Superior temporal gyrus (tissue), 1 donor: ENCODE measurements at regions not wholly inside any gene's neighbourhood (a gene's known extent, or its start where the extent isn't known, plus 50 kb on each side); places are given as distances from the start of the nearest gene placed in this dataset.

Source experiments
- DNase-seq: peaks from one replicate; pipeline ENCODE4 v3.0.0-alpha.2; 2016; ENCODE audit errors: extremely low spot score

DNA sequence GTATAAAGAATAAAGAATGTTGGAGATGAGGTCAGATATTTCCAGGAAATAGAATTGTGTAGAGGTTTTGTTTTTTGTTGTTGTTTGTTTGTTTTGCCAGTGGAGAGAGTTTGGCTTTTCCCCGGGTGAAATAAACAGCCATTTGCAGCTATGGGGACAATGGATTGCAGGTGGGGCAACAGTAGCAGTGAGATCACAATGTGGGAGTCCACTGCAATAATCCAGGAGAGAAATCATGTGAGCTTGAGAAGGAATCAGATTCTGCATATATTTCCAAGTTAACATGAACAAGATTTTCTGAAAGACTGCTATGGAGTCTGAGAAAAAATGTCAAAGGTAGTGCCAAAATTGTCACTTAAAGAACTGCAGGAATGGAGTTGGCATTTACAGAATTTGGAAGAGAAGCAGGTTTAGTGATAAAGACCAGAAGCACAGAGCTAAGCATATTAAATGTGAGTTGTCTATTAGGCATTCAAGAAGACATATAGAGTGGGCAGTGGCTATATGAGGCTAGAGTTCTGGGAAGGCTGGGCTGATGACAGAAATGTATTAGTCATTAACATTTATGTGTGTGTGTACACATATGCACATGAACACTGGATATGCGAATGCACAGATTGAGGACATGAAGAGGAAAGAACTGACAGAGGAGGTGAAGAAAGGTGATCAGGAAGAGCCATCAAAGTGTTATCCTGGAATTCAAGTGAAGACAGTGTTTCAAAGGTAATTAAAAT is 729.6 kb upstream of the PTBP2 start:
- DNase-seq: no peak

DNA sequence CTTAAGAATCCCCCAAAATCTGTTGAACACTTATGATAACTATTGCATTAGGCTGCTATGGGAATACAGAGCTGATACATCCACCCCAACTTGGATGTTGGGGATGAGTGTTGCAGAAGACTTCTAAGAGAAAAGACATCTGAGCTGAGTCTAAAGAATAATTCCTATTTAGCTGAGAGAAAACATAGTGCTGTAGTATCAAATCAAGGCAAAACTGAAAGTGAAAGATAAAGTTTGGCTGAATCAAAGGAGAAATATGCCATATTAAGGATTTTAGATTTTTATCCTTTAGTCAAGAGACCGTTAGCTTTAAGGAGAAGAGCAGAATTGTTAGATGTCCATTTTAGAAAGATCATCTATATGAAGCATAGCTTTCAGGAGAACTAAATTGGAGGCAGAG is 726.9 kb upstream of the PTBP2 start:
- DNase-seq: no peak

DNA sequence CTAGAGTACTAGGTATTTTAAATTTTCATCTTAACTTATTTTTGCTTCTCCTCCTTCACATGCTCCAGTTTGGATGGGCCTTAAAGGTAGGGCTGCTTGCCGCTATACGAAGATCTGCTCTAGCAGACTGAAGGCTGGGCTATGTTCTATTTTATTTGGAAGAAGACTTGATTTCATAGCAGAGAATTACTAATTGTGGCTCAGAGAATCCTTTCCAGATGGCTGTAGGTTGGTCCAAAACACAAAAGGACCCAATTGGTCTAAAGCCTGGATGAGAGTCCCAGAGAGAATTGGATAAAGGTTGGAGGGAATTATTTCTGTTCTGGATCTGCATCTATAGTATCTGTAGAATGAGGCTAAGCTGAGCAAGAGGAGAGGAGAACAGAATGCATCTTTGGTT is 719.4 kb upstream of the PTBP2 start:
- no peak for DNase-seq

DNA sequence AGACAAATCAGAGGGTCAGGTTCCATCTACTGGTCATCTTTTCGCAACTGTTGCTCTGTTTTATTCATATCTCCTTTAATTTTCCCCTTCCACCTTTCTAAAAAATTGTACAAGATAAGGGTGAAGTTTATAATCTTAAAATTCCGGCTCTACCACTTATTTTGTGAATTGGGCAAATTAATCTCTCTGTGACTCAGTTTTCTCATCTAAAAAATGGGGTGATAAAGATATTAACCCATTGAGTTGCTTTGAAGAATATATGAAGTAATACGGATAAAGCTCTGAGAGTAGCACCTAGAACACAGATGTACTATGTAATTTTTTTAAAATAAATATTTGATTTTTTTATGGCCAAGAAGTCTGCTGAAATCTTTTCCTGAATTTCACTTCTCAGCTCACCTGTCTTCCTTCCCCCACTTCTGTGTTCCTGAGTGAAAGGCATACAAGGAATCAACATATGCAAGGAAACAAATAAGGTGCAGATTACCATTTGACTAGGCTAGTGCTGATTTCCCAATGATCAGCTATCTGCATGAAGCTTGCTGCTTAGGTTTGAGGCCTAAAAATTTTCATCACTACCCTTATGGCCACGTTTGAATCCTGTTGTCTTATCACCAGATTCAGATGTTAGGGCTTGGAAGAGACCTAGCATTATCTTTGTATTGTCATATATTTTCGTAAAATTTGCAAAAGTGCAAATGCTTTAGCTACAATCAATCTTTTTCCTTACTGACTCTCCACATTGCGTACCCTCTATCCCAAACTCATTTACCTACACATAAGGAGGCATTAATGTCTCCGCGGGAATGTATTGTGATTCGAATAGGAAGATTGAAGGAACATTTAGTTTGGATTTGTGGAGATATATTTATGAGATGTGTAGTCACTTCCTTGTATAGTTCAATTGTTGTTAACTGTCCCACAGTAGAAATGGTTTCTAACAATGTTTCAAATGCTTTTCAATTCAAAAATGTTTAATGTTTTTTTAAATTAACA is 718.3 kb upstream of the PTBP2 start:
- DNase-seq: no peak

DNA sequence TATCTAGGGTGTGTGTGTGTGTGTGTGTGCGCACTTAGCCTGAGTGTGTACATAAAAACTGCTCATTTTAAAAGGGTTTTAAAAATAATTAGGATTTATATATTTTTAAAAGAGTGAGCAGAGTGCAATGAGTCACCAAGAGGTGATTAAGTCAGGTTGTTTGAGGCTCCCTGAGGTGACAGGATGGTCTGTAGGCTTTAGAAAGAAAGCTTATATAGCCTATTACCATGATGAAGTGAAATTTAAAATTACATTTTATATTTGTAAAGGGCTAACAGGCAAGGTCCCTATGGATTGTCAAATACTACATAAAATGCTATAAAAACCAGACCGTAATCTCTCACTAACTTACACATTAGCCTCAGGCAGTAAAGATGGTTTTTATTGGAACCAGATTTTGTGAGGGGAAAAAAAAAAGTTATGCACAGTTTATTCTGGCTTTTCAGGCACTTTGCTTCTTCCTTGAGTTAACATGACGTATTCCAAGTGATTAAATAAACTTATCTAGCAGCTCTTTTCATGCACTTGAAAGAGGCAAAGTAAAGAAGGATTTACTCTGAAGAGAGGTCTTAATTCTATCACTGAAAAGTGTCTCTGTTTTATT is 711.7 kb upstream of the PTBP2 start:
- DNase-seq: no peak

DNA sequence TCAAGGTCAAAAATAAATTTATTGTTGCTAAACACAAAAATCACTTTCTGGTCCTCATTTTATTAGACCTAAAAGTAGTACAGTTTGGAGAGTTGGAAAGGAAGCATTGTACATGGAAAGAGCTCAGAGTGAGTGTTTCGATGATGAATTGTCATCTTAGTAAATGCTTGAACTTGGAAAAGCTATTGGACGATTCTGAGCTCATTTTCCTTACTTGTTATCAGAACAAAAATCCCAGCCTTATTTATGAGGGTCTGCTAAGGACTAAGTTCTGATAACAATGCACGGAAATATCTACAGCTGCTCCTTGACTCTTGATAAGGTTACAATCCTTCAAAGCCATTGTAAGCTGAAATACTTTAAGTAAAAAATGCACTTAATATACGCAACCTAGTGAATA is 710.0 kb upstream of the PTBP2 start:
- no peak for DNase-seq

DNA sequence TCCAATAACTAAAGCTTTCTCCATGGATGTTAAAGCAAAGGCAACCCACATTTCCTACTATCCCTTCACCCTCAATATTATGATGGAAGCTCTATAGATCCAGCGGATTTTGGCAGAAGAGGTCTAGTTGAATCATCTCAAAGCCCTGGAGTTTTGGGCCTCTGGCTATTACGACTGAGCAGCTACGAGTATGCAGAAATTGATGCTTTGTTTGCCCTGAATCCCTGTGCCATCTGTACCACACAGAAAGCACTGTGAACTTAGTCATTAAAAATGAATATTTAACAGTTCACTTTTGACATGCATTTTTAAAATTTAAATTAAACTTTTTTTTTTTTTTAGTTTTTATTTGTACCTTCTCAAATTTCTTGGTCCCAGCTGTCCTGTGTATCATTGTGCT is 705.4 kb upstream of the PTBP2 start:
- DNase-seq: no peak

DNA sequence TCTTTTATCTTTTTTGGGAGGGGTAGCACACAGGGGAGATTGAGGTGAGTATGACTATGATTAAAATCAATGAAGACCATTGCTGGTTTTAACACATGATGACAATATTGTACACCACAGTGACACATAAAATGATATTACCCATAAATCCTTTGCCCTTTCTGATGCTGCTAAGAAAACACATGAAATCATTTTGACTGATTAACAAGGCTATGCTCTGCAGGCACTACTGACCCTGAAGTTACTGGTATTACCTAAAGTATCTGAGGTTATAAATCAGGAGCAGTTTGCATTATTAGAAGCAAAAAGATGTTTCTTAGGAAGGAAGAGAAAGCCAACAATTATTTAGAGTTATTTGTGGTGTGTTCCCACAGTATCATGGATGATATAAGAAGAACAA is 701.2 kb upstream of the PTBP2 start:
- no peak for DNase-seq

DNA sequence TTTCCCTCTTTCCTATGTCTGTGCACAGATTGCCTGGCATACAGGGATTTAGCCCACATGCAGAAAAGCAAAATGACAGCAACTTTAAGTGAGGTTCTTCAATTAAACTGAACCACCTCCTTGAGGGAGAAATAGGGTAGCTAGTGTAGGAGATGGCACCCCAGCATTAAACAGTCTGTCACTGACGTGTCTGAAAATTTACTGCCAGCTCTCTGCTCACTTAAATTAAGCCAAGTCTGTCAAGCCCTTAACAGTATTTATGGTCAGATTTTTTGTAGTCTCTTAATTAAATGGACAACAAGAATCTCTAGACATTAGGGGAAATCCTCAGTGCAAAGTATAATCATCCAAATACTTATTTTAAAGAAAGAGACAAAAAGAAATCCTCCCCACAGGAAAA is 696.5 kb upstream of the PTBP2 start:
- DNase-seq: no peak

DNA sequence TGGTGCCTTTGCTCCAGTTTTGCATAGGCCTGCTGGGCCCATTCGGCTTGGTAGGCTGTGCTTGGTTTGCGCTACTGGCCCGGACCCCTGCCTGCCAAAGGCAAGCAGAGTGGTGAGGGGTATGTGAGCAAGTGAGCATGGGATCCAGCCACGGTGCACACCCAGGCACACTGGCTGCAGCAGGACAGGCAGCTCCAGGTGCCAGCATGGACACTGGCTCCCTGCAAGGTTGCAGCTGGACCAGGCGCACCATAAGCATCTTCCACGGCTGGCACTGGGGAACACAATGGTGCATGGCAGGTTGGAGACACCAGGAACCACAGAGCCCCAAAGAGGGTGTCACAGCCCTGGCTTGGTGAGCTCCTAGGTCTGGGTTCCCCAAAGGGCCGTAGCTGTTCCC is 693.5 kb upstream of the PTBP2 start:
- DNase-seq: no peak

DNA sequence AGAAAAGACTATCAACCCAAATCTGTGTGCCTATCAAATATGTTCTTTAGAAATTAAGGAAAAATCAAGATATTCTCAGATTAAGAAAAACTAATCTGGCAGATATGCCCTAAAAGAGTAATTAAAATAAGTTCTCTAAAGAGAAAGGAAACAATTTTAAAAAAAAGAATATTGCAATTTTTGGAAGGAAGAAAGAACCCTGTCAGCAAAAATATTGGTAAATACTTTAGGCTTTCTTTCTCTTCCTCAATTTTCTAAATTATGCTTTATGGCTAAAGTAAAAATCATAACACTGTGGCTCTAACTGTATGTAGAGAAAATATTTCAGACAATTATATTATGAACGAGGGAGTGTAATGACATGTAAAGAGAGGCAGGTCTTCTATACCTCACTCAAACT is 691.3 kb upstream of the PTBP2 start:
- no peak for DNase-seq

DNA sequence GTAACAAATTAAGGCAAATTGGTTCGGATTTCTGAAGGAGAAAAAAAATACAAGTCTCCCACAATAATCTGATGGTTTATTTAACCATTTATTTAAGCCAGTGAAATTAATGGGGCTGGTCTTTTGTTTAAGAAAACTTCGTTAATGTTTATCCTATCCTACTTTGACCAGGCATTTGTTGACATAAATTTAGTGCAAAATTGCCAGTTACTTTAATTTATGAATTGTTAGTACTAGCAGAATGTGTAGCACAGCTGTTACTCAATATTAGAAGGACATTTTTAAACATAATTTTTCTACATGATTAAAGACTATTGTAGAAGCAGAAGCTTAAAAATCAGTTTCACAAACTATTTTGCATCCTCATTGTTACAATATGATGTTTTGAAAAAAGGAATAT is 687.6 kb upstream of the PTBP2 start:
- no peak for DNase-seq

DNA sequence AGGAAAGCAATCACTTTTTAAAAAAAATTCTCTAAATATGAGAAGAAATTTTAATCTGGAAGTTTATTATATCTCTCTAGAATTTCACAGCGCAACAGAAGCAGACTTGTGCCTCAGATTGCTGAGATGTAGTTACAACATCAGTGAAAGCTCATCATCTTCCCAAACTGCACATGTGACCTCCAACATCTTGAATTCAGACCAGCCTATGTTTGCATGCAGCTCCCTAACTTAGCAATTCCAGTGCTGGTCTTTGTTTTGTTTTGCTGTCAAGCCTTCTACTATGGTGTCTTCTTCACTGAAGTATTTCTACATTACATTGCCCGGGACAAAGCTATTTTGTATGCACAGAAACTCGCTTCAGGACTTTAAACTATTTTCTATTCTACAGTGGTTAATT is 684.8 kb upstream of the PTBP2 start:
- DNase-seq: no peak

DNA sequence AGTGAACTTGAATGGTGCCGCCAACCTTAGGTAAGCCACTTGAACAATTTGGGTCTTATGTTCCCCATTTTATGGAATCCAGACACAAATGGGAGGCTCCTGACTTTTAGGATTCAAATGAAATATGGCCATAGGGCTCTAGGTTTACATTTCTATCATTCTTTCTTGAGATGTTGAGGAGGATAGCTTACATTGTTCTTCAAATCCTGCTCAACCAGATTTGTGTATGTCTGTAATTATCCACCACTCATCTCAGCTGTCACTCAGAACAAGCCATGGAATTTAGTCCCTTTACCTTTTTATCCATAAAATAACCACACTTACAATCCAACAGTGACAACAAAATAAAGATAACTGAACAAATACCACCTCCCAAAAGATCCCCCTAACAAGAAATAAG is 682.9 kb upstream of the PTBP2 start:
- no peak for DNase-seq

DNA sequence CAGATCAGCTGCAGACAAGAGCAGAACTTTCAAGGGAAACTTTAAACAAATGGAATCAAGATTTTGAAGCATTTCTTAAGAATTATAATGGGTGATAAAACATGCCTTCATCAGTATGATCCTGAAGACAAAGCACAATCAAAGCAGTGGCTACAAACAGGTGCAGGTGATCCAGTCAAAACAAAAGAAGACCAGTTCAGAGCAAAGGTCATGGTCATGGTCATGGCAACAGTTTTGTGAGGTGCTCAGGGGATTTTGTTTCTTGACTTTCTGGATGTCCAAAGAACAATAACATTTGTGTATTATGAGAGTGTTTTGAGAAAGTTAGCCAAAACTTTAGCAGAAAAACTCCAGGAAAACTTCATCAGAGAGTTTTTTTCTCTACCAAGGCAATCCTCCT is 681.7 kb upstream of the PTBP2 start:
- DNase-seq: no peak

DNA sequence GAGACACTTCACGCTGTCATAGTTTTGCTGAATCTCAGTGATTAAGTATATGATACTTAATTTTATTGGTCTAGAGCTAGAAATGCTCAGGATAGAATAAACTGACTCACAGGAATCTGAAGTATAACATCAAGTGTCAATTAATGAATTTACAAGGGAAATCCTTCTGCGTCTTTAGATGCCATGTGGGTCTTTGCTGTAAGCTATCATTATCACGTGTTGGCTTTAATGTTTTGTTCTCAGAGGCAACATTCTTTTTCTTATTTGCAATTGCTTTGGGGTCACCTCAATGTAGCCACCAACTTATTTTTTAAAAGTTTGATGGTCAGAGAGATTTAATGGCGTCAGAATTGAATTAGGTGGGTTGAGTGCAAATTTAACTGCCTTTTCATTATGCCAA is 680.1 kb upstream of the PTBP2 start:
- no peak for DNase-seq

DNA sequence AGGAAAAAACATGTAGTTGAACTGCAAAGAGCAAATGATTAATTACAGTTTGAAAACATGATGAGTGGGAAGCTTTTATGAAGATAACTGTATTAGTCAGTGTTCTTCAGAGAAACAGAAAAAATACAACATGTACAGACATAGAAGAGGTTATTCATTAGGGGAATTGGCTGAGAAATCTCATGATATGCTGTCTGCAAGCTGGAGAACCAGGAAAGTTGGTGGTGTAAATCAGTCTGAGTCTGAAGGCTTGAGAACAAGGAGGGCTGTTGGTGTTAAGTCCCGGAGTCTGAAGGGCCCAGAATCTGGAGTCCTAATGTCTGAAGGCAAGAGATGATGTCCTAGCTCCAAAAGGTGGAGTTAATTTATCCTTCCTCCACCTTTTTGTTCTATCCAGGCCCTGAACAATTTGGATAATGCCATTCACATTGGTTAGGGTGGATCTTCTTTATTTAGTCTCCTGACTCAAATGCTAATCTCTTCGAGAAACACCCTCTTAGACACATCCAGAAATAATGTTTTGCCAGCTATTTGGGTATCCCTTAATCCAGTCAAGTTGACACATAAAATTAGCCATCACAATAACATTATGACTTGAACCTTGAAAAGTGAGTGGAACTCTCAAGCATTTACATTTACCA is 672.9 kb upstream of the PTBP2 start:
- no peak for DNase-seq

DNA sequence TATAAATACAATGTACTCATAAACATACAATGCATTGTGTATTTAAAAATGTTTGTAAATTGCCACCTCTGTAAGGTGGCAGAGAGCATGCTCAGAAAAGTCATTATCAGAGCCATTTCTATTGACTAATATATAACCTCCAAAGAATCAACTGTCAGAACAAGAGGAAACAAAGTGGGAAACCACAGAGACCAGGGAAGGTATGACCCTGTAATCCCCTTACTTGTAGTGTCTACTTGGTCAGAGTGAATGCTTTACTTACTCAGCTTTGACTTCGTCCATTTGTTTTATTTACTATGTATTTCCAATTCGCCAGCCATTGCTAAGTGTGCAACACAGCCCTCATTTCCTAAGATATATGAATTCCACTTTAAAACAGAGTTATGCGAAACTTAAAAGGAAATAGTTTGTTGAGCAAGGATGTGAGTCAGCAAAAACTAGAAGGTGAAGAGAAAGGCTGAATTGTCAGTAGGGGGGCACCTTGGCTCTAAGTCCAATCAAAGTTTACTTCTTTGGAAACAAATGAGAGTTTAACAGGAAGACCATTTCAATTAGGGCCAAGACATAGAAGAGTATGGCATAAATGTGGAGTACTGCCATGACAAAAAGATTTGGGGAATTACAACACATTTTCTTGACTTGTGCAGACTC is 671.7 kb upstream of the PTBP2 start:
- no peak for DNase-seq

DNA sequence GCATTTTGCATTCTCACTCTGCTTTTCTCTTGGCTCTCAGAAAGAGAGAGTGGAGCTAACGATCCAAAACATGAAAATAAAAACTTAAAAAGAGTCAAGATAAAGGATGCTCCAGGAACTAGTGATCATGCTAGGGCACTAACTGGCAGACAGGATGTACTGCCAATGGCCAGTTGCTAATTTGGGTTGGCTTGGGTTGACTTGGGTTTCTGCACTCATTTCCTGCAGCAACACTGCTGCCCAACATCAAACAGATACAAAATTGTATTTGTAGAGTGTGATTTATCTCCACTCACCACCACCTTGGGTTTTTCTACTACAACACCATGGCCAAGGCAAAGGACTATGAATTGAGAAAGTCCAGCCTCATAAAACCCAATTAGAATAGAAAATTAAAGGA is 662.3 kb upstream of the PTBP2 start:
- no peak for DNase-seq

DNA sequence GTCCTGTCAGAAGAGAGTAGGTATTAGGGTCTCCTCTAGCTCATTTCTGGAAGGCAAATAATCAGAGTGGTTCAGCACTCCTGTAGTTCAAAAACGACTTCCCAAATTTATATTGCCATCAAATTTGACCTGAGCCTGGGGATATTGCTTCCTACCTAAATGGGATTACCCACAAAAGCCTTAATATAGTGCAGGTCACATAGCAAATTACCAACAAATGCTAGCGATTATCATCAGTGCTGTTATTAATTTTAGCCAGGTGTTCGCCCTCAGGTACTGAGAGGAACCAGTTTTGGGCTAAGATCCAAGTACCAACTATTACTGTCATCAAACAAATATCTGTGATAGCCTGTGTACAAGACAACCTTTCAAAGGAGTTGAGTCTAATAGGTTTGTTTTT is 661.8 kb upstream of the PTBP2 start:
- no peak for DNase-seq

DNA sequence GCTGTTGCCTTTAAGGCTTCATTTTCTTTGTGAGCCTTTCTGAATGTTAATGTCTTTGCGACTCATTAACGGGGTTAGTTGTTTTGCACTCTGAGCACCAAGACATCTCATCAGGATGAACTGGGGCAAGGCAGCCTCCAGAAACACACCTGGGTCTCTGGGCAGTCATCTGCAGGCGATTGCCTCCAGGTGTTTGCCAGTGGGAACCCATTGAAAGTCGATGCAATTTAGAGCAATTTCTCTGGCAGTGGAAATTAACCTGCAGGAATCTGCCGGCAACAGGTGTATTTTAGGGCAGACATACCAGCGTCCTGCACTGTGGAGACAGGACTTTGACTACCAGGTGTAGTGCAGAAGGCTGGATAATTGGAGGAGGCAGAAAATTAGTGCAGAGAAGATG is 661.0 kb upstream of the PTBP2 start:
- DNase-seq: no peak

DNA sequence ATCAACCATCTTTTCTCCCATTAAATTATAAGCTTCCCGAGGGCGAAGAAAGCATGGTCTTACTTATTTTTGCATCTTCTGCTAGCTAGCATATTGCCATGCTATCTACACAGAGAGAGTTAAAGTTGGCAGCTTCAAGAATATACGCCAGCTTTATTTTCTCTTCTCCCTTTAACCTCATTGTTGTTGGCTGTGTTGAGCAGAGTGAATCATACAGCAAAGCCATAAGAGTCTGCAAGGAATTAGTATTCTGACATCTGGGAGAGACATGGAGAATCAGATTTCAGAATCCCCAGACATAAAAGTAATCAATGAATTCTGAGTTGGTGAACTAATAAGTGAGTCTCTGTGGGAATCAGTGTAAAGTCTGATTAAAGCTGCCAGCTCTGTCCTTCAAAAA is 649.6 kb upstream of the PTBP2 start:
- no peak for DNase-seq
